ENCODE measurements at regions not wholly inside any gene's neighbourhood (a gene's known extent, or its start where the extent isn't known, plus 50 kb on each side); places are given as distances from the start of the nearest gene placed in this dataset.

GRCh38 chr2:147567136-147567535 is 277.7 kb upstream of the ACVR2A start:
- TF ChIP-seq CTCF (IDR thresholded peaks at IDR 0.05), result no peak
- no peak for TF ChIP-seq POLR2A (IDR thresholded peaks at IDR 0.05)

Data from testis (tissue), 2 donors.